Heart right ventricle (tissue), 16 donors: ENCODE measurements at regions not wholly inside any gene's neighbourhood (a gene's known extent, or its start where the extent isn't known, plus 50 kb on each side); places are given as distances from the start of the nearest gene placed in this dataset.
"Not testable (repeated sequence)": the region's sequence is repeated elsewhere in the genome, so short reads cannot be mapped to it uniquely, and the experiment has no call there.

Experiments used
- ATAC-seq, 8 donors: fragments of 200-7000 bp; cut with Tn5 transposase; one replicate each; pipeline ENCODE4 v1.9.1; 2020; ENCODE audit warnings: mild to moderate bottlenecking in 8 of 8, moderate library complexity in 8 of 8, moderate number of reproducible peaks in 1 of 8
- DNase-seq, 2 donors: peaks; one replicate each; pipeline ENCODE4 v3.0.0-alpha.2; 2020
- H3K27ac ChIP-seq, 10 donors: fragments of 200-600 bp; sonication (generic) in 2 of 10; one replicate each; pipeline versions ENCODE4 v1.5.0 to v1.8.0; 2020 to 2022; ENCODE audit warnings: mild to moderate bottlenecking in 3 of 10
- H3K27me3 ChIP-seq, 7 donors: fragments of 200-600 bp; one replicate each; pipeline ENCODE4 v1.8.0; 2021 to 2022; ENCODE audit warnings: mild to moderate bottlenecking in 2 of 7
- H3K36me3 ChIP-seq, 9 donors: fragments of 200-600 bp; sonication (generic) in 1 of 9; one replicate each; pipeline versions ENCODE4 v1.5.0 to v1.8.0; 2020 to 2022; ENCODE audit warnings: mild to moderate bottlenecking in 2 of 9
- H3K4me1 ChIP-seq, 9 donors: fragments of 200-600 bp; sonication (generic) in 1 of 9; one replicate each; pipeline versions ENCODE4 v1.5.0 to v1.8.0; 2020 to 2022; ENCODE audit warnings: mild to moderate bottlenecking in 4 of 9
- H3K4me3 ChIP-seq, 10 donors: fragments of 200-600 bp; sonication (generic) in 2 of 10; one replicate each; pipeline versions ENCODE4 v1.5.0 to v1.8.0; 2020 to 2022; ENCODE audit warnings: mild to moderate bottlenecking in 7 of 10, moderate library complexity in 2 of 10
- H3K9me3 ChIP-seq, 11 donors: fragments of 200-600 bp in 10 of 11; sonication (generic) in 2 of 11; one replicate each; pipeline versions ENCODE4 v1.5.0 to v1.8.0; 2013 to 2022; ENCODE audit warnings: mild to moderate bottlenecking in 2 of 11, control low read depth in 1 of 11, moderate library complexity in 1 of 11
- CTCF ChIP-seq, 9 donors: fragments of 200-600 bp; sonication (generic) in 2 of 9; IDR thresholded peaks; one replicate each; pipeline versions ENCODE4 v1.5.0 to v1.8.0; 2021 to 2022; ENCODE audit warnings: antibody characterized with exemption in 9 of 9, mild to moderate bottlenecking in 5 of 9, moderate library complexity in 1 of 9
- WGBS, 2 donors: extraction: QIAGEN DNeasy Blood & Tissue Kit; methylation state at CpG; one replicate each; pipeline ENCODE4 v1.1.7; 2013; ENCODE audit warnings: inconsistent platforms in 1 of 2; 5-methylcytosine and 5-hydroxymethylcytosine counted together
- intact Hi-C, 10 donors: fragments of 100-400 bp; cut with DNase I; formaldehyde crosslinking; loops; one replicate each; pipeline versions ENCODE4 v1.11.1 to v1.14.2; 2022
- donor health status: Arrhythmogenic right ventricular cardiomyopathy.
- donor health status: ischemic (EF 13 %, LVEDD 7.1; RV severe dilation, severe dysfunction).
- donor health status: healthy with polysubstance abuse.
- donor health status: DM: no; HTN: yes; CAD: no.
- donor health status: DM: no; HTN: no; CAD: no.
- donor health status: ischemic (EF 25% LVEDD 6.9; RV normal size, moderate dysfunction).
- donor health status: ischemic (EF 25% LVEDD 5.7; RV mildly dilated, moderate dysfunction).
- donor health status: healthy.
- donor health status: DM: yes; HTN: yes; CAD: no.
- donor health status: Ischemic cardiomyopathy.
- donor health status: ischemic (EF 35%, LVEDD 5.7; RV mildly dilated, moderate dysfunction).
- donor health status: nonischemic (EF 11% LVEDD 7.7; RV severe dilation, severe dysfunction).
- donor health status: DM: yes; HTN: yes; CAD: no.
- donor health status: PGD.
- donor health status: ischemic (EF 29% LVEDD 5.4; RV normal size, mild dysfunction).
- donor health status: nonischemic (EF 23%, LVEDD 6.1; RV moderate dilation, normal function).

- no peaks in the 10 kb centered on the region for H3K27me3 ChIP-seq
- H3K9me3 ChIP-seq = no peaks in the 10 kb centered on the region
- H3K27ac ChIP-seq = no peak overlapping the region
- no peak for DNase-seq
- H3K36me3 ChIP-seq = no peaks in the 10 kb centered on the region
- no peak for TF ChIP-seq CTCF (IDR thresholded peaks at IDR 0.05)
- intact Hi-C loops = no loop called here
- WGBS, 2 donors = 83 to 91% methylated on average over 1 of the region's 1 CpG
- peaks cover 0 to 10% (median 0%) of the 10 kb centered on the region in 9 donors for H3K4me1 ChIP-seq
- no peak for ATAC-seq
- H3K4me3 ChIP-seq = no peak overlapping the region
Measured at GRCh38 chr3:68662176-68662575, 270.2 kb downstream of the TAFA4 start.

- H3K4me3 ChIP-seq, DNase-seq, H3K9me3 ChIP-seq, H3K27me3 ChIP-seq, H3K4me1 ChIP-seq, ATAC-seq, H3K36me3 ChIP-seq, H3K27ac ChIP-seq, intact Hi-C loops: not testable (repeated sequence)
- WGBS, 2 donors = 86 to 92% methylated on average over 3 of the region's 3 CpGs
Measured at GRCh38 chr3:68650657-68651056, 281.7 kb downstream of the TAFA4 start.

GRCh38 chr3:68648494-68648893 lies 283.9 kb downstream of the TAFA4 start:
- TF ChIP-seq CTCF (IDR thresholded peaks at IDR 0.05) = no peak
- 76 to 80% methylated on average over 2 of the region's 2 CpGs for WGBS, 2 donors
- no peak for DNase-seq
- Histone ChIP-seq H3K27ac (no peak overlapping the region), H3K36me3 (no peaks in the 10 kb centered on the region), H3K4me3 (no peak overlapping the region), H3K27me3 (no peaks in the 10 kb centered on the region), H3K9me3 (no peaks in the 10 kb centered on the region), H3K4me1 (no peaks in the 10 kb centered on the region)
- ATAC-seq = no peak
- intact Hi-C loops = no loop called here

GRCh38 chr3:68631850-68632545 lies 300.3 kb downstream of the TAFA4 start:
- DNase-seq (no peak), ATAC-seq (no peak)
- intact Hi-C loops = no loop called here
- TF ChIP-seq CTCF (IDR thresholded peaks at IDR 0.05) = no peak
- peaks cover 0 to 9% (median 0%) of the 10 kb centered on the region in 7 donors for H3K27me3 ChIP-seq
- H3K36me3 ChIP-seq = no peaks in the 10 kb centered on the region
- H3K9me3 ChIP-seq = peaks cover 0 to 7% (median 0%) of the 10 kb centered on the region in 11 donors
- no peaks in the 10 kb centered on the region for H3K4me1 ChIP-seq
- no peak overlapping the region for H3K4me3 ChIP-seq
- WGBS, 2 donors = 40 to 41% methylated on average over 7 of the region's 7 CpGs
- no peak overlapping the region for H3K27ac ChIP-seq

GRCh38 chr3:68620211-68620610 lies 312.1 kb downstream of the TAFA4 start:
- no peaks in the 10 kb centered on the region for H3K27me3 ChIP-seq
- ATAC-seq (no peak), DNase-seq (no peak)
- H3K27ac ChIP-seq = no peak overlapping the region
- TF ChIP-seq CTCF (IDR thresholded peaks at IDR 0.05) = no peak
- no peak overlapping the region for H3K4me3 ChIP-seq
- H3K4me1 ChIP-seq = no peaks in the 10 kb centered on the region
- intact Hi-C loops = no loop called here
- H3K9me3 ChIP-seq = peaks cover 0 to 6% (median 0%) of the 10 kb centered on the region in 11 donors
- H3K36me3 ChIP-seq = no peaks in the 10 kb centered on the region
- WGBS, 2 donors = 89 to 90% methylated on average over 6 of the region's 6 CpGs
